Uterus (tissue), 2 donors: ENCODE measurements at regions not wholly inside any gene's neighbourhood (a gene's known extent, or its start where the extent isn't known, plus 50 kb on each side); places are given as distances from the start of the nearest gene placed in this dataset.

Experiments
- POLR2A ChIP-seq, 2 donors: fragments of 450-650 bp; IDR thresholded peaks; one replicate each; pipeline ENCODE4 v1.6.1; 2016; ENCODE audit warnings: antibody characterized with exemption in 2 of 2, mild to moderate bottlenecking in 1 of 2, moderate library complexity in 1 of 2
- TF ChIP-seq, protein P1 (sequence below), 4 experiments: fragments of 200-600 bp in 2 of 4; fragments of 450-650 bp in 2 of 4; sonication (generic) in 2 of 4; IDR thresholded peaks; one replicate each; pipeline ENCODE4 v1.5.1; 2016 to 2019; ENCODE audit warnings: antibody characterized with exemption in 4 of 4, mild to moderate bottlenecking in 2 of 4, moderate library complexity in 1 of 4

DNA sequence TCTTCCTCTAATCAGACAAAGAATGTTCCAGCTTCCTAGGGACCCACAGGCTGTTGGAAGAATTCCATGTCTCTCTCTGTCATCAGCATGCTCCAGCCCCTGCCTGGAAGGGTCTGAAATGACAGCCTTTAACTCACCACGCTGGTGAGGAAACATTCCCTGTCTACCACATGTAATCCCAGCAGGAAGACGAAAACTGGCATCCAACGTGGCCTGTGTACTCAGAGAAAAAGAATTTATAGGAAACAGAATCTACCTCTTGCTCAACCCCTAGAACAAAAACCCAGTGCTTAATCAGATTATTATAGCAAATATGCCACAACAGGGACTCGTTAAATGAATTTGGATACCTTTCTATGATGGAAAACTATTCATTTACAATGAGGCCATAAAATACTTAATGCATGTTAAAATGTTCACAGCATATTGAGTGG lies 147.3 kb upstream of the FOXF1 start:
- TF ChIP-seq, protein P1, sequence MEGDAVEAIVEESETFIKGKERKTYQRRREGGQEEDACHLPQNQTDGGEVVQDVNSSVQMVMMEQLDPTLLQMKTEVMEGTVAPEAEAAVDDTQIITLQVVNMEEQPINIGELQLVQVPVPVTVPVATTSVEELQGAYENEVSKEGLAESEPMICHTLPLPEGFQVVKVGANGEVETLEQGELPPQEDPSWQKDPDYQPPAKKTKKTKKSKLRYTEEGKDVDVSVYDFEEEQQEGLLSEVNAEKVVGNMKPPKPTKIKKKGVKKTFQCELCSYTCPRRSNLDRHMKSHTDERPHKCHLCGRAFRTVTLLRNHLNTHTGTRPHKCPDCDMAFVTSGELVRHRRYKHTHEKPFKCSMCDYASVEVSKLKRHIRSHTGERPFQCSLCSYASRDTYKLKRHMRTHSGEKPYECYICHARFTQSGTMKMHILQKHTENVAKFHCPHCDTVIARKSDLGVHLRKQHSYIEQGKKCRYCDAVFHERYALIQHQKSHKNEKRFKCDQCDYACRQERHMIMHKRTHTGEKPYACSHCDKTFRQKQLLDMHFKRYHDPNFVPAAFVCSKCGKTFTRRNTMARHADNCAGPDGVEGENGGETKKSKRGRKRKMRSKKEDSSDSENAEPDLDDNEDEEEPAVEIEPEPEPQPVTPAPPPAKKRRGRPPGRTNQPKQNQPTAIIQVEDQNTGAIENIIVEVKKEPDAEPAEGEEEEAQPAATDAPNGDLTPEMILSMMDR (IDR thresholded peaks at IDR 0.05): no peak
- no peak for TF ChIP-seq POLR2A (IDR thresholded peaks at IDR 0.05)
